GM18505 (cell line): ENCODE measurements at regions not wholly inside any gene's neighbourhood (a gene's known extent, or its start where the extent isn't known, plus 50 kb on each side); places are given as distances from the start of the nearest gene placed in this dataset.
"Not testable (repeated sequence)": the region's sequence is repeated elsewhere in the genome, so short reads cannot be mapped to it uniquely, and the experiment has no call there.

Experiments
- ATAC-seq: cut with Tn5 transposase; IDR thresholded peaks from one replicate; pipeline ENCODE4 v1.9.1; 2021; ENCODE audit not compliant: unreplicated experiment
- POLR2A ChIP-seq: IDR thresholded peaks from 4 replicates; pipeline ENCODE4 v1.6.1; 2011; ENCODE audit warnings: borderline replicate concordance; ENCODE audit not compliant: insufficient read depth, insufficient read length; ENCODE audit errors: extremely low read depth

DNA sequence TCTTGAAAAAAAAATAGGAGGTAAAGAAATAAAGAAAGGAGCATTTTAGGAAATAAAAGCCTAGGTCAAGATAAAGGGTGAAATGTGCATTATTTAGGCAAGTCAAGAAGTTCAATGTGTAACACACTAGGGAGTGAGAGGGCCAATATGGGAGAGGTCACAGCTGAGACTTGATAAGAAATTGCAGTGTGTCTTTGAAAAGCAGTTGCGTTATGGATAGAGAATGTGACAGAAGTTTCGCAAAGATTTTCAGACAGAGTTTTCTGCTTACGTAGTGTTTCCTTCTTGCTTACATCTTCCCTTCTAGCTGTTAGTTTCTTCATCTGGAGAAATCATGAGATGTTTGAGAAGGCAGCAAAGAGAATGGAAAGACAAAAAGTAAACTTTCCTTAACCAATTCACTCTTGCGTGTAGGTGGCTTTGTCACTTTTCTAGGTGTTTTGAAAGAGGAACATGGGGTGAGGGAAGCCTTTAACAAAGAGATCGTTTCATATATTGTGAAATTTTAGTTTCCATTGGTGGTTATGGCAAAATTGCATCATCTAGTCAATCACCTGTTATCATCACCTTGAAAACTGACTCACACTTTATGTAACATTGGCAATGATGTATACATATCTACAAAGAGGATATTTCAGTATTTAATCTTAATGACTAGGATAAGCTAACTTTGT is 975.5 kb downstream of the OLFM4 start:
- ATAC-seq = no peak

DNA sequence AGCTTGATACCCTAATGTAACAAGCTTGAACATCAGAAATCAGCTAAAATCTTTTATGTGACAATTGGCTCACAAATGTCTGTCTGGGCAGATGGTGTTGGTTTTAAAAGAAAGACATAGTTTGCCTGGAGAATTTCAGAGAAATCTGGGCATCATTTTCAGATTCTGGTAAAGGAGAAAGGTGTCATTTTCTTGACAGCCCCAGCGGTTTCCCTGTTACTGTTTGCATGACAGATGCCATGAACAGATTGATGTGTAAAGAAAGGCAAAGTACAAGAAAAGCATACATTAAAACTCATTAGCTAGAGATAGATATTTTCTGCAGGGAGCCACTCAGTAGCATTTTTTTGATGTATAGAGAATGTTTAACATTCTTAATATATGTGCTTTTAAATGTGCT is 987.9 kb downstream of the OLFM4 start:
- TF ChIP-seq POLR2A = no peak
- no peak for ATAC-seq

More for the DNA sequence above, 975.5 kb downstream of the OLFM4 start:
- TF ChIP-seq POLR2A = no peak

DNA sequence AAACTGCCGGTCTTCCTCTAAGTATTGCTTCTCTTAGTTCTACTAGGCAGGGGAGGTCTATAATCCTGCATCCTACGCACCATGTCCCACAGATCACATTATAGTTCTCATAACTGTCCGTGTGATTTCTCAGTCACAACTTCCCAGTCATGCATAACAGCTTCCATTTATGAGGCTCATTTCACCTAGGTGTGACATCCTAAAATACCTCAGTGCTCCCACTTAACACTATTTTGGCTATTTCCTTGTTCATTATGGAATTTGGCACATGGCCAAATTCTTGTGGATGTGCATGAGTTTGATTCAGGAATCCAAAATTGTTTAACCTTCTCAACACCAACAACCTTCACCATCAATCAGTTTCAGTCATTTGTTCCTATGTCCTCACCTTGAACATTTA is 989.9 kb downstream of the OLFM4 start:
- ATAC-seq = no peak
- TF ChIP-seq POLR2A = no peak

DNA sequence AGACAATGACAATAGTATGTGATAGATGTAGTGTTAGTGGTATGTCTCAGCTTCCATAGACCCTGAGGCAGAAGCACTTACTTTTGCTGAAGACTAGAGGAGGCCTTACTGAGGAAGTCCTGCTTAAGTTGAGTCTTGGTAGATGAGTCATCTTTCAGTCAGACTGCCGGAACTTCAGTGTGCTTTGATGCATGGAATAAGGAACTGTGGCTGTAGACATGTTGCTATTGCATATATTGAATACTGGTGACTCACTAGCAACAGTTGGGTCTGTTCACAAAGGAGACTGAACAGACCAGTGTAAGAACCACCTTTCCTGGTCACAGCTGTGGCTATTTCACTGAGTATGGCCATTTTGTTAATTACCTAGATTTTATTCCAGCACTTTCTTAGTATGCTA is 1000.6 kb downstream of the OLFM4 start:
- ATAC-seq = peak; percentile 99
- TF ChIP-seq POLR2A = no peak

DNA sequence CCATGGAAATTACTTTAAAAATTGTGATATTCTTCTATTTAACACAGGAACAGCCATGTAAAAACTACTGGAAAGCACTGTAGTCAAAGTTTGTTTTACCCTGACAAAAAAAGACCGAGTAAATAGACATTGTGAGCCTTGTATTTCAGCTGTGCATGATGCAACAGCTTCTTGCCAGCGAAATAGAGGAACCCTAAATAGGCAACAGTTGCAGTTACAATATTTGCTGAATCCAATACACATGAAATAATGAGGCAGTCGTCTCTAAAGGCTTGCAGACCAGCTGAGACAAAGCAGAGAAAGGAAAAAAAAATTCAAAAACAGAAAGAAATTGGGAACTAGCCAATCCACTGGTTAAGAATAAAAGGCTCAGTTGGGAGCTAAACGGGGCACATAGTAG is 1001.1 kb downstream of the OLFM4 start:
- peak; percentile 17 for ATAC-seq

DNA sequence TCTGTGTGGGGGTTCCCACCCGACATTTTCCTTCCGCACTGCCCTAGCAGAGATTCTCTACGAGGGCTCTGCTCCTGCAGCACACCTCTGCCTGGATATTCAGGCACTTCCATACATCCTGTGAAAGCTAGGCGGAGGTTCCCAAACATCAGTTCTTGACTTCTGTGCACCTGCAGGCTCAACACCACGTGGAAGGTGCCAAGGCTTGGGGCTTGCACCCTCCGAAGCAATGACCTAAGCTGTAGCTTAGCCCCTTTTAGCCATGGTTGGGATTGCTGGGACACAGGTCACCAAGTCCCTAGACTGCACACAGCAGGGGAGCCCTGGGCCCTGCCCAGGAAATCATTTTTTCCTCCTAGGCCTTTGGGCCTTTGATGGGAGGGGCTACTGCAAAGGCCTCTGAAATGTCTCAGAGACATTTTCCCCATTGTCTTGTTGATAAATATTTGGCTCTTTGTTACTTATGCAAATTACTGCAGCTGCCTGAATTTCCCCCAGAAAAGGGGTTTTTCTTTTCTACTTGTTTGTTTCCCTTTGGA is 1004.8 kb downstream of the OLFM4 start:
- no peak for ATAC-seq
- no peak for TF ChIP-seq POLR2A

More for the DNA sequence above, 1001.1 kb downstream of the OLFM4 start:
- TF ChIP-seq POLR2A = no peak

DNA sequence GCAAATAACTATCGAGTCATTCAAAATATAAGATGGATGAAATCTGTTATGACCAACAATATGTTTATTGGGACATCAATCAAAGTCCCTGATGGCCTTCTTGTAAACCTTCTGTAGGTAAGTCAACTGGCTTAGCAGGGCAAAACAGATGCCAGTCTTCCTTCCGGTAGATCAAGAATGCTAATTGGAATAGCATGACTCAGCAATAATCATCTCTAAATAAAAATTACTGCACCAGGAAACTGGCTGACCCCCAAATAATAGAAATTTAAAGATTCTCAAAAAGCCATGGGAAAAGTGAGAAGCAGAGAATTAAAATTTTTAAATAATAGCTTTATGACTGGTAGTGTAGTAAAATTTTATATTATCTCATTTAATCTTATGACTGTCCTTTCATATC is 1005.4 kb downstream of the OLFM4 start:
- no peak for TF ChIP-seq POLR2A
- no peak for ATAC-seq

DNA sequence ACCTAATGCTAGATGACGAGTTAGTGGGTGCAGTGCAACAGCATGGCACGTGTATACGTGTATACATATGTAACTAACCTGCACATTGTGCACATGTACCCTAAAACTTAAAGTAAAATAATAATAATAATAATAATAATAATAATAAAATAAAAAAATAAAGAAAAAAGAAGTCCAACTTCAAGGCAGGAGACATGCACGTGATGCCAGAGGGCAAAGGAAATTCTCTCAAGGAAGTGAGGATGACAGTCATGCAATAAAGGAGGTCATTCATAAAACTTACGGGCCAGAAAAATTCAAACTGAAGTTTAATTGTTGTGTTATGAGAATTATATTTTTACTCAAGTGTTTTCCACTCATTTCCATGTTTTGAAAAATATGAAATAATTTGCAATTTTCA is 1028.8 kb downstream of the OLFM4 start:
- ATAC-seq = not testable (repeated sequence)

DNA sequence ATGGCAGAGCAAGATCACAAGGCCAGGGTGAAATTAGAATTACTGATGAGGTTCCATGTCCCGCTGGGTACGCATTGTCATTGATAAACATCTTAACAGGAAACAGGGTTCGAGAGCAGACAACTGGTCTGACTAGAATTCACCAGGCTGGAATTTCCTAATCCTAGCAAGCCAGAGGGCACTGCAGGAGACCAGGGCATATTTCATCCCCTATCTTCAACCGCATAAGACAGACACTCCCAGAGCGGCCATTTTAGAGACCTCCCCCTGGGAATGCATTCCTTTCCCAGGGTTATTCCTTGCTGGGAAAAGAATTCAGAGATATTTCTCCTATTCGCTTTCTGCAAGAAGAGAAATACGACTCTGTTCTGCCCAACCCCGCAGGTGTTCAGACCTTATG is 1041.3 kb downstream of the OLFM4 start:
- not testable (repeated sequence) for ATAC-seq

DNA sequence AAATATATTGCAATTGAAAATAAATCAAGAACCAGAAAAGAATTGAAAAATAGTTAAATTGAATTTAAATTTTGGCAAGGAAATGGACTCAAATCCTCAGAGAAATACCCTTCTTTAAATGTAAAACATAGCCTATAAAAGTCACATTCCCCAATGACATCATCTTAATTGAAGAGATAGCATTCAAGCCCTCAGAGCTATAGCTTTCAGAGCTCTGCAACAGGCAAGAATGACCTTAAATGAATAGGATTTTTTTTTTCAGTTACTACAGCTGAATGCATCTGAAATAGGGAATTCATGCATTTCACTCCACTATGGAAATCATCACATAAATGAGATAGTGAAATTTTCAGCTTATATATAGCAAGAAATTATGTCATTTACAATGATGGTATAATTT is 1049.0 kb downstream of the OLFM4 start:
- TF ChIP-seq POLR2A = no peak
- ATAC-seq = no peak

DNA sequence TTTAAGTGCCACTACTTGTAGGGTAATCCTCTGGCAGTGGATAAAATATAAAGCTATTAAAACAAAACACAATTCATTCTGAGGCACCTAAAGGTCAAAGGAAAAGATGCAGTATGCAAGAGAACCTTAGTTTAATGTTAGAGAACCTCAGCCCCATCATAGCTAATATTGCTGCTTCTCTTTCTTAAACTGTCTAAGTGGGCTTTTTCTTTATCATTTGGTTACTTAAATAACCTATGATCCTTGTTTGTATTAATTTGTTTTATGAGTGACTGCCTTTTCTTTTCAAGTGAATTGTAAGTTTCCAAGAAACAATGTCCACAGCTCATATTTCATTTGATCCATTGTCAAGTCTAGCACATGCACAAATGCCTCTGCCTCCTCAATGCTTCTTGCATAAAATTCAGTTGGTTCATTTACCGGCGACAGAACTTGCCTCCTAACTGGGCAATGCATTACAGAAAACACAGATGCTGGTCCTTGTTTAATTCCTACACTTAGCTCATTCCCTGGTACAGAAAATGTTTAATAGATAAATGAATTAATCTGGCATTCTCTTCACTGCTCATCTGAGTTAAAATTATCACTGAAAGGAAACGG is 1049.8 kb downstream of the OLFM4 start:
- no peak for TF ChIP-seq POLR2A

DNA sequence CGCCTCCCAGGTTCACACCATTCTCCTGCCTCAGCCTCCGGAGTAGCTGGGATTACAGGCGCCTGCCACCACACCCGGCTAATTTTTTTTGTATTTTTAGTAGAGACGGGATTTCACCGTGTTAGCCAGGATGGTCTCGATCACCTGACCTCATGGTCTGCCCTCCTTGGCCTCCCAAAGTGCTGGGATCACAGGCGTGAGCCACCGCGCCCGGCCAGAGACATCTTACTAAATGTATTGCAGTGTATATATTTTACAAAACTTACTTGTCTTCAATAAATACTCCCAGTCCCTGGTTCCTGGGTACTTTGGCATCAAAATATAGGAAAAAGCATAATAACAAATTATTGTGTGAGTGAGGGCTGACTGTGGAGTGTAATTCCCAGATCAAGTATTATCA is 1053.7 kb downstream of the OLFM4 start:
- not testable (repeated sequence) for ATAC-seq

More for the DNA sequence above, 1049.8 kb downstream of the OLFM4 start:
- no peak for ATAC-seq

DNA sequence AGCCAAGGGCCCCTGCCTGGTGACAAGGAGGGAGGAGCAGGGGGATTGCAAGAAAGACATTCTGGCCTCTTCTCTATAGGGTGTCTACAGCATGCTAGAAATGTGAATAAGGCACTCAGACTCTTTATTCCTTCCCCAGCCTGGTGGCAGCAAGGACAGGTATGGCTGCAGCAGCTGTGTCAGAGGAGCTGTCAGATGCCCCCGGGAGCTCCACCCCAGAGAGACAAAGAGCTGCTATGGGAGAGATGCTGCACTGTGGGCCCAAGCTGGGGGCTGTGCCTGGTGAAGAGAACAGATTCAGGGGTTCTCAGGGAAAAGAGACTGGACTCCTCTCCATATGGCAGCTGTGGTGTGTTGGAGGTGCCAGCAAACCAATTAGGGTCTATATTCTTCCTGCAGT is 1063.3 kb downstream of the OLFM4 start:
- no peak for ATAC-seq

DNA sequence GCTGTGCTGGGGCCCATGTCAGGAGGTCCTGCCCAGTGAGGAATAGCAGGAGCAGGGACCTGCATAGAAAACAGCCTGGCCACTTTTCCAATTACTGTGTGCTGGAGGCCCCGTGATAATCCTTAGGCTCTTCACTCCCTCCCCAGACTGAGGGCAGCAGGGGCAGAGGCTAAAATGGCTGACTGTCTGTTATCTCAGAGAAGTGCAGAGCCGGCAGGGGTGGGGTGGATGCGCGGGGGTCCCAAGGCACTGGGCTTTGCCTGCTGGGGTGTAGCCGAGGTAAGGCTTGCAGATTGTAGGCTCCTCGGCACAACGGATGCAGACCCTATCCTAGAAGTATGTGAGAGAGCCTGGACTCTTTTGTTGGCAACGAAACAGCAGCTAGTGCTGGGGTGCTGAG is 1064.1 kb downstream of the OLFM4 start:
- ATAC-seq = no peak
- TF ChIP-seq POLR2A = no peak

More for the DNA sequence above, 1063.3 kb downstream of the OLFM4 start:
- no peak for TF ChIP-seq POLR2A

DNA sequence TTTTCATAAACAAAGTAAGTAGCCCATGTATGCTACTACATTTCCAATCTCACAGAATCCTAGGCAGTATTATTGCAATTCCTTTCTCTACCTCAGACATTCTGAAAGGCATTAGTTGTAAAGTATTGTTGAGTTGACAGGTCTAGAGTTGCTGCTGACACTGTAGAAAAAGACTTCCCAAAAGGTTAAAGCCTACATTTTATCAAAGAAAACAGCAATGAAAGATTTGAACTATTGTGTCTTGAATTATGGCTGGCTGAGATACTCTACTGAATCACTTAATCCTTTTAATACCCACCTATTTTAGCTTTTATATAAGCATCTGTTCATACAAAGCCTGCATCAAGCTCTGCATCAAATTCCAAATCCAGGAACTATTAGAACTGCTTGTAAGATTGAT is 1082.0 kb downstream of the OLFM4 start:
- no peak for TF ChIP-seq POLR2A
- ATAC-seq = no peak
